DOHH2 (cell line): ENCODE measurements at regions not wholly inside any gene's neighbourhood (a gene's known extent, or its start where the extent isn't known, plus 50 kb on each side); places are given as distances from the start of the nearest gene placed in this dataset.

ENCODE experiments used
- H3F3A ChIP-seq: fragments of 200-600 bp; sonication (generic), shearing (Covaris generic); 2 replicates; pipeline ENCODE4 v1.6.0; 2016; ENCODE audit warnings: antibody characterized with exemption, mild to moderate bottlenecking; ENCODE audit not compliant: control insufficient read depth, insufficient read depth
- H3K27ac ChIP-seq: fragments of 200-600 bp; sonication (generic); 2 replicates; pipeline ENCODE4 v1.5.1; 2014; ENCODE audit warnings: low read depth, mild to moderate bottlenecking, low read length, moderate library complexity
- H3K27me3 ChIP-seq: fragments of 200-600 bp; sonication (generic); 2 replicates; pipeline ENCODE4 v1.6.1; 2014; ENCODE audit warnings: mild to moderate bottlenecking, low read length, mixed read lengths; ENCODE audit not compliant: control insufficient read depth
- H3K36me3 ChIP-seq: fragments of 200-600 bp; sonication (generic); 2 replicates; pipeline ENCODE4 v1.6.1; 2014; ENCODE audit warnings: mild to moderate bottlenecking, low read length, moderate library complexity, mixed read lengths; ENCODE audit not compliant: control insufficient read depth
- H3K4me1 ChIP-seq: fragments of 200-600 bp; sonication (generic); 2 replicates; pipeline ENCODE4 v1.6.1; 2014; ENCODE audit warnings: mild to moderate bottlenecking, low read length, mixed read lengths; ENCODE audit not compliant: control insufficient read depth
- H3K4me2 ChIP-seq: fragments of 200-600 bp; sonication (generic); 2 replicates; pipeline ENCODE4 v1.6.0; 2014; ENCODE audit warnings: mild to moderate bottlenecking, low read length, moderate library complexity
- H3K4me3 ChIP-seq: fragments of 200-600 bp; sonication (generic); 2 replicates; pipeline ENCODE4 v1.5.1; 2014; ENCODE audit warnings: mild to moderate bottlenecking, low read length, mixed read lengths
- H3K79me2 ChIP-seq: fragments of 200-600 bp; sonication (generic); 2 replicates; pipeline ENCODE4 v1.6.1; 2014; ENCODE audit warnings: mild to moderate bottlenecking, low read length, mixed read lengths; ENCODE audit not compliant: control insufficient read depth
- H3K9me2 ChIP-seq: fragments of 200-600 bp; sonication (generic); replicated peaks from 2 replicates; pipeline ENCODE4 v1.6.1; 2014; ENCODE audit warnings: mild to moderate bottlenecking, low read length, mixed read lengths; ENCODE audit not compliant: control insufficient read depth
- H3K9me3 ChIP-seq: fragments of 200-600 bp; sonication (generic); 2 replicates; pipeline ENCODE4 v1.6.1; 2014; ENCODE audit warnings: antibody characterized with exemption, low read length, mixed read lengths; ENCODE audit not compliant: control insufficient read depth, insufficient read depth
- H4K20me1 ChIP-seq: fragments of 200-600 bp; sonication (generic); 2 replicates; pipeline ENCODE4 v1.6.0; 2014; ENCODE audit warnings: low read depth, mild to moderate bottlenecking, antibody characterized with exemption, low read length, moderate library complexity; ENCODE audit not compliant: control insufficient read depth, insufficient read depth
- CTCF ChIP-seq: fragments of 200-600 bp; sonication (generic); IDR thresholded peaks from one replicate; pipeline ENCODE4 v1.5.1; 2014; ENCODE audit warnings: antibody characterized with exemption, mild to moderate bottlenecking, low read depth, low read length; ENCODE audit not compliant: poor library complexity, severe bottlenecking
- EZH2phosphoT487 ChIP-seq: fragments of 200-600 bp; sonication (generic); IDR thresholded peaks from 2 replicates; pipeline ENCODE4 v1.6.1; 2017; ENCODE audit warnings: borderline replicate concordance, mild to moderate bottlenecking, antibody characterized with exemption, low read length, moderate library complexity, mixed read lengths

GRCh38 chr18:49656073-49656692 lies 94.3 kb downstream of the LIPG start:
- no peaks in the 10 kb centered on the region for H3K36me3 ChIP-seq
- no peak overlapping the region for H3K27ac ChIP-seq
- no peaks in the 10 kb centered on the region for H3K4me1 ChIP-seq
- no peaks in the 10 kb centered on the region for H3K9me3 ChIP-seq
- no peaks in the 10 kb centered on the region for H3K27me3 ChIP-seq
- no peaks in the 10 kb centered on the region for H3K79me2 ChIP-seq
- H3K4me3 ChIP-seq, result no peak overlapping the region
- H3K4me2 ChIP-seq, result no peak overlapping the region
- no peak for TF ChIP-seq CTCF
- H3K9me2 ChIP-seq, result no peaks in the 10 kb centered on the region
- H3F3A ChIP-seq, result no peaks in the 10 kb centered on the region
- no peaks in the 10 kb centered on the region for H4K20me1 ChIP-seq

- no peak for TF ChIP-seq EZH2phosphoT487
- no peak for TF ChIP-seq CTCF
- no peaks in the 10 kb centered on the region for H3K36me3 ChIP-seq
- no peak overlapping the region for H3K4me3 ChIP-seq
- H4K20me1 ChIP-seq, result no peaks in the 10 kb centered on the region
- no peaks in the 10 kb centered on the region for H3K9me3 ChIP-seq
- H3K79me2 ChIP-seq, result no peaks in the 10 kb centered on the region
- H3F3A ChIP-seq, result no peaks in the 10 kb centered on the region
- no peak overlapping the region for H3K4me2 ChIP-seq
- no peak overlapping the region for H3K27ac ChIP-seq
- H3K9me2 ChIP-seq, result no peaks in the 10 kb centered on the region
- H3K27me3 ChIP-seq, result no peaks in the 10 kb centered on the region
- H3K4me1 ChIP-seq, result no peaks in the 10 kb centered on the region
Measured at GRCh38 chr18:49655266-49656072, 93.6 kb downstream of the LIPG start.

- Histone ChIP-seq H3K4me3 (no peak overlapping the region), H3K79me2 (no peaks in the 10 kb centered on the region), H3K4me2 (no peak overlapping the region), H4K20me1 (no peaks in the 10 kb centered on the region), H3K27me3 (no peaks in the 10 kb centered on the region), H3K4me1 (no peaks in the 10 kb centered on the region), H3K9me3 (no peaks in the 10 kb centered on the region), H3K36me3 (no peaks in the 10 kb centered on the region), H3K27ac (no peak overlapping the region), H3K9me2 (no peaks in the 10 kb centered on the region), H3F3A (no peaks in the 10 kb centered on the region)
- no peak for TF ChIP-seq CTCF
Measured at GRCh38 chr18:49654347-49654746, 92.5 kb downstream of the LIPG start.
